ENCODE measurements at regions not wholly inside any gene's neighbourhood (a gene's known extent, or its start where the extent isn't known, plus 50 kb on each side); places are given as distances from the start of the nearest gene placed in this dataset.

DNA sequence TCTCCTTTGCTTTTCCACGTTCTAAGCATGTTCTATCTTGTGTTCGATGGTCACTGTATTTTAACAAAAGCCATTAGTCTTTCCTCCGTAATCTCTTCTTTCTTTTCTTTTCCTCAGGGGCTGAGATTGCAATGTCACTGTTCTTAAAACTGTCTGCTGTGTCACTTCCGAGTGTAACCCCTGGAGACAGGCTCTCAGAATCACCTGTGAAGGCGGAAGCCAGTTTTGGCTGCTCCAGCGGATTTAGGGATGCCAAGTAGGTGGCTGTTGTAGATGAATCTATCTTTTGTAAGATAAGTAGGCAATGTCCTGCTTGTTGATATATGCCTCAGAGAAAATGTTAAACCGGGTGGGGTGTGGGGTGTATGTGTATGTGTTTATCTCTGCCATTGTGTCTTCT, 94.7 kb upstream of the L3MBTL4 start:
- Histone ChIP-seq H3K4me3 (ENCODE audit: low read length, poor library complexity, severe bottlenecking) (no peak overlapping the region), H3K79me2 (ENCODE audit: insufficient read depth, low read length) (no peaks in the 10 kb centered on the region), H3K9ac (ENCODE audit: low read depth, low read length, poor library complexity, severe bottlenecking) (no peak overlapping the region), H2AFZ (ENCODE audit: low read length) (no peak overlapping the region), H3K9me2 (replicated peaks; ENCODE audit: low read depth, low read length) (no peaks in the 10 kb centered on the region), H3F3A (ENCODE audit: low read depth) (no peaks in the 10 kb centered on the region), H3K4me1 (ENCODE audit: insufficient read depth, low read length, poor library complexity, severe bottlenecking) (no peaks in the 10 kb centered on the region), H3K4me2 (ENCODE audit: low read depth, low read length, poor library complexity, severe bottlenecking) (no peak overlapping the region), H3K36me3 (ENCODE audit: insufficient read depth, low read length) (no peaks in the 10 kb centered on the region), H4K20me1 (ENCODE audit: insufficient read depth, low read length, poor library complexity, severe bottlenecking) (no peaks in the 10 kb centered on the region), H3K9me3 (ENCODE audit: insufficient read depth, low read depth, low read length) (no peaks in the 10 kb centered on the region; the same call in 1 of the 2 replicates), H3K27me3 (ENCODE audit: insufficient read depth, low read length, poor library complexity, severe bottlenecking) (no peaks in the 10 kb centered on the region)
- TF ChIP-seq, protein P1, sequence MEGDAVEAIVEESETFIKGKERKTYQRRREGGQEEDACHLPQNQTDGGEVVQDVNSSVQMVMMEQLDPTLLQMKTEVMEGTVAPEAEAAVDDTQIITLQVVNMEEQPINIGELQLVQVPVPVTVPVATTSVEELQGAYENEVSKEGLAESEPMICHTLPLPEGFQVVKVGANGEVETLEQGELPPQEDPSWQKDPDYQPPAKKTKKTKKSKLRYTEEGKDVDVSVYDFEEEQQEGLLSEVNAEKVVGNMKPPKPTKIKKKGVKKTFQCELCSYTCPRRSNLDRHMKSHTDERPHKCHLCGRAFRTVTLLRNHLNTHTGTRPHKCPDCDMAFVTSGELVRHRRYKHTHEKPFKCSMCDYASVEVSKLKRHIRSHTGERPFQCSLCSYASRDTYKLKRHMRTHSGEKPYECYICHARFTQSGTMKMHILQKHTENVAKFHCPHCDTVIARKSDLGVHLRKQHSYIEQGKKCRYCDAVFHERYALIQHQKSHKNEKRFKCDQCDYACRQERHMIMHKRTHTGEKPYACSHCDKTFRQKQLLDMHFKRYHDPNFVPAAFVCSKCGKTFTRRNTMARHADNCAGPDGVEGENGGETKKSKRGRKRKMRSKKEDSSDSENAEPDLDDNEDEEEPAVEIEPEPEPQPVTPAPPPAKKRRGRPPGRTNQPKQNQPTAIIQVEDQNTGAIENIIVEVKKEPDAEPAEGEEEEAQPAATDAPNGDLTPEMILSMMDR (conservative IDR thresholded peaks at IDR 0.05; ENCODE audit: low read length): no peak
- no peak for TF ChIP-seq EZH2phosphoT487 (IDR thresholded peaks at IDR 0.05; ENCODE audit: borderline replicate concordance)

DNA sequence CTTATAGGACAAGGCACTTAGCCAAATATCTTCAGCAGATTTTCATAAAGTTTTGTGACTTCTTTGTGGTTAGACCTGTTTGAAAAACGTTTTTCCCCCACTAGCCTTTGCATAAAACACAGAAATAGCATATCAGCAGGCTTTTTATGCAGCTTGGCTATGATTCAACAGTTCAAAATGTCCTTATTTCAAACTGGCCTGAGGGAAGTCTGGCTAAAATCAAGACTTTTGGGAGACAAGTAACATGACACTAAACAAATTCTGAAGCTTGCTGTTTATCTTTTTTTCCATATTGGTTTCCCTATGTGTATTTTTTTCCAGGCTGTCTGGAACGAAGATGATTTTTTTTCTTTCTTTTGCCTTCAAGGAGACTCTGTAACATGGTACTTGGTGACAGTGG, 95.1 kb upstream of the L3MBTL4 start:
- Histone ChIP-seq H2AFZ (ENCODE audit: low read length) (no peak overlapping the region), H3K4me1 (ENCODE audit: insufficient read depth, low read length, poor library complexity, severe bottlenecking) (no peaks in the 10 kb centered on the region)

DNA sequence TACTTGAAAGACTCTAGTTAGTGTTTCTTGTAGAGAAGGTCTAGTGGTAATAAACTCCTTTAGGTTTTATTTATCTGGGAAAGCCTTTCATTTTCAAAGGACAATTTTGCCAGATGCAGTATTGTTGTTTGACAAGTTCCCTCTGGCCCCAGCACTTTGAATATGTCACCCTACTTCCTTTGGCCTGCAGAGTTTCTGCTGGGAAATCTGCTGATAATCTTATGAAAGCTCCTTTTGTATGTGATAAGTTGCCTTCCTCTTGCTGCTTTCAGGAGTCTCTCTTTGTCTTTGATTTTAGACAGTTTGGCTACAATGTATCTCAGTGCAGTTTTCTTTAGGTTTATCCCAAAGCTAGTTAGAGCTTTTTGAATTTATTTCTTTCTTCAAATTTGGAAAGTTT, 106.2 kb upstream of the L3MBTL4 start:
- no peaks in the 10 kb centered on the region for H3K9me2 ChIP-seq (replicated peaks; ENCODE audit: low read depth, low read length)
- no peaks in the 10 kb centered on the region for H3K27me3 ChIP-seq (ENCODE audit: insufficient read depth, low read length, poor library complexity, severe bottlenecking)
- no peak overlapping the region for H2AFZ ChIP-seq (ENCODE audit: low read length)
- H3K4me2 ChIP-seq (ENCODE audit: low read depth, low read length, poor library complexity, severe bottlenecking): no peak overlapping the region
- H3K9me3 ChIP-seq (ENCODE audit: insufficient read depth, low read depth, low read length): no peaks in the 10 kb centered on the region
- no peaks in the 10 kb centered on the region for H3K36me3 ChIP-seq (ENCODE audit: insufficient read depth, low read length)
- H3F3A ChIP-seq (ENCODE audit: low read depth): no peaks in the 10 kb centered on the region
- no peaks in the 10 kb centered on the region for H3K4me1 ChIP-seq (ENCODE audit: insufficient read depth, low read length, poor library complexity, severe bottlenecking)
- H3K4me3 ChIP-seq (ENCODE audit: low read length, poor library complexity, severe bottlenecking): no peak overlapping the region
- no peaks in the 10 kb centered on the region for H3K79me2 ChIP-seq (ENCODE audit: insufficient read depth, low read length)
- H3K9ac ChIP-seq (ENCODE audit: low read depth, low read length, poor library complexity, severe bottlenecking): no peak overlapping the region
- no peaks in the 10 kb centered on the region for H4K20me1 ChIP-seq (ENCODE audit: insufficient read depth, low read length, poor library complexity, severe bottlenecking)
- TF ChIP-seq, protein P1 (conservative IDR thresholded peaks at IDR 0.05; ENCODE audit: low read length): no peak
- TF ChIP-seq EZH2phosphoT487 (IDR thresholded peaks at IDR 0.05; ENCODE audit: borderline replicate concordance): no peak

More for the DNA sequence above, 95.1 kb upstream of the L3MBTL4 start:
- H3F3A ChIP-seq (ENCODE audit: low read depth): no peaks in the 10 kb centered on the region
- no peak overlapping the region for H3K4me3 ChIP-seq (ENCODE audit: low read length, poor library complexity, severe bottlenecking)
- H4K20me1 ChIP-seq (ENCODE audit: insufficient read depth, low read length, poor library complexity, severe bottlenecking): no peaks in the 10 kb centered on the region
- no peaks in the 10 kb centered on the region for H3K9me2 ChIP-seq (replicated peaks; ENCODE audit: low read depth, low read length)
- no peak overlapping the region for H3K4me2 ChIP-seq (ENCODE audit: low read depth, low read length, poor library complexity, severe bottlenecking)
- H3K36me3 ChIP-seq (ENCODE audit: insufficient read depth, low read length): no peaks in the 10 kb centered on the region
- no peaks in the 10 kb centered on the region; the same call in 1 of the 2 replicates for H3K9me3 ChIP-seq (ENCODE audit: insufficient read depth, low read depth, low read length)
- TF ChIP-seq EZH2phosphoT487 (IDR thresholded peaks at IDR 0.05; ENCODE audit: borderline replicate concordance): no peak
- TF ChIP-seq, protein P1 (conservative IDR thresholded peaks at IDR 0.05; ENCODE audit: low read length): no peak
- no peaks in the 10 kb centered on the region for H3K79me2 ChIP-seq (ENCODE audit: insufficient read depth, low read length)
- H3K27me3 ChIP-seq (ENCODE audit: insufficient read depth, low read length, poor library complexity, severe bottlenecking): no peaks in the 10 kb centered on the region
- no peak overlapping the region for H3K9ac ChIP-seq (ENCODE audit: low read depth, low read length, poor library complexity, severe bottlenecking)

All from Loucy (cell line).